Tibial nerve (tissue), 4 donors: ENCODE measurements at regions not wholly inside any gene's neighbourhood (a gene's known extent, or its start where the extent isn't known, plus 50 kb on each side); places are given as distances from the start of the nearest gene placed in this dataset.

Experiments used
- DNase-seq, 2 donors: peaks; one replicate each; pipeline ENCODE4 v3.0.0-alpha.2; 2019; ENCODE audit warnings: low spot score in 2 of 2
- H3K27ac ChIP-seq, 4 donors: fragments of 200-600 bp; sonication (generic) in 3 of 4; one replicate each; pipeline ENCODE4 v1.5.1; 2017 to 2019; ENCODE audit warnings: mild to moderate bottlenecking in 1 of 4
- H3K27me3 ChIP-seq, 2 donors: fragments of 200-600 bp; sonication (generic) in 1 of 2; one replicate each; pipeline versions ENCODE4 v1.5.1 to v1.6.0; 2017 to 2019
- H3K36me3 ChIP-seq, 3 donors: fragments of 200-600 bp; sonication (generic); one replicate each; pipeline ENCODE4 v1.5.1; 2018 to 2019
- H3K4me1 ChIP-seq, 4 donors: fragments of 200-600 bp; sonication (generic) in 3 of 4; one replicate each; pipeline ENCODE4 v1.5.1; 2017 to 2019
- H3K4me3 ChIP-seq, 4 donors: fragments of 200-600 bp; sonication (generic) in 3 of 4; one replicate each; pipeline ENCODE4 v1.5.1; 2017 to 2019; ENCODE audit warnings: mild to moderate bottlenecking in 1 of 4, moderate library complexity in 1 of 4
- H3K9me3 ChIP-seq, 4 donors: fragments of 200-600 bp; sonication (generic) in 3 of 4; one replicate each; pipeline ENCODE4 v1.5.1; 2017 to 2019
- CTCF ChIP-seq, 5 experiments: fragments of 200-600 bp in 3 of 5; fragments of 450-650 bp in 2 of 5; sonication (generic) in 3 of 5; IDR thresholded peaks; one replicate each; pipeline ENCODE4 v1.5.1; 2016 to 2019; ENCODE audit warnings: antibody characterized with exemption in 5 of 5, mild to moderate bottlenecking in 3 of 5, moderate library complexity in 2 of 5
- EP300 ChIP-seq, 2 donors: sonication (generic); formaldehyde crosslinking; IDR thresholded peaks; one replicate each; pipeline ENCODE4 v1.6.1; 2017; ENCODE audit warnings: antibody characterized with exemption in 2 of 2, mild to moderate bottlenecking in 1 of 2
- POLR2A ChIP-seq, 2 donors: fragments of 450-650 bp; IDR thresholded peaks; one replicate each; pipeline ENCODE4 v1.6.1; 2017; ENCODE audit warnings: antibody characterized with exemption in 2 of 2, mild to moderate bottlenecking in 2 of 2, moderate library complexity in 2 of 2
- WGBS, 2 donors: methylation state at CpG; one replicate each; pipeline ENCODE4 v1.1.5; 2018; 5-methylcytosine and 5-hydroxymethylcytosine counted together

GRCh38 chr2:126970583-126970982 lies 71.9 kb downstream of the TEX51 start:
- no peak overlapping the region for H3K4me3 ChIP-seq
- TF ChIP-seq EP300 (IDR thresholded peaks at IDR 0.05) (no peak), POLR2A (IDR thresholded peaks at IDR 0.05) (no peak), CTCF (IDR thresholded peaks at IDR 0.05) (no peak)
- H3K27ac ChIP-seq: no peak overlapping the region
- no peaks in the 10 kb centered on the region for H3K36me3 ChIP-seq
- no peak for DNase-seq
- H3K27me3 ChIP-seq: no peaks in the 10 kb centered on the region
- peaks cover 0 to 10% (median 3%) of the 10 kb centered on the region in 4 donors for H3K4me1 ChIP-seq
- 48 to 53% methylated on average over 3 of the region's 3 CpGs for whole genome bisulfite sequencing, 2 donors
- H3K9me3 ChIP-seq: no peaks in the 10 kb centered on the region

DNA sequence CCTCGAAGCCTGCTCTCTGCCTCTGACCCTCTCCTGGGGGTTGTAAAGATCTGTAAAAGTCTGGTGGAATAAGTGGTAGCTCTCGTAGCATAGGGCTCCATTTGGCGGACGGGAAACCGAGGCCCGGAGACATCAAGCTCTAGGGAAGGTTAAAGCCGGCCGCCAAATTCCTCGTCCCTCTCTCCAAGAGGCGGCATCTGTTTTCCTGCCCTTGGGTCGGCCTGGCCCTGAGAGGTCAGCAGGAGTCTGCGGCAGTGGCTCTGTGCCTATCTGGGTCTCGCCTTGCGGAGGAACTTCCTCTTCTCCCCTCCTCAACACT lies 72.4 kb downstream of the TEX51 start:
- no peaks in the 10 kb centered on the region for H3K36me3 ChIP-seq
- WGBS, 2 donors: 80 to 83% methylated on average over 14 of the region's 14 CpGs
- TF ChIP-seq EP300 (IDR thresholded peaks at IDR 0.05): no peak
- no peak for TF ChIP-seq CTCF (IDR thresholded peaks at IDR 0.05)
- no peak for TF ChIP-seq POLR2A (IDR thresholded peaks at IDR 0.05)
- no peak overlapping the region for H3K27ac ChIP-seq
- no peak for DNase-seq
- H3K27me3 ChIP-seq: no peaks in the 10 kb centered on the region
- peaks cover 0 to 10% (median 3%) of the 10 kb centered on the region in 4 donors for H3K4me1 ChIP-seq
- no peaks in the 10 kb centered on the region for H3K9me3 ChIP-seq
- H3K4me3 ChIP-seq: no peak overlapping the region

- Histone ChIP-seq H3K4me3 (peak overlapping the region; percentile 28 to 53 (median 36)), H3K27me3 (no peaks in the 10 kb centered on the region), H3K9me3 (no peaks in the 10 kb centered on the region), H3K36me3 (no peaks in the 10 kb centered on the region), H3K27ac (peak overlapping the region in 2 of 4 donors; percentile 72 to 74), H3K4me1 (peaks cover 0 to 10% (median 3%) of the 10 kb centered on the region in 4 donors)
- WGBS, 2 donors: 12% methylated on average over 31 to 37 of the region's 43 CpGs
- peak; percentile 85 to 98 (median 94) for TF ChIP-seq CTCF (IDR thresholded peaks at IDR 0.05)
- no peak for TF ChIP-seq POLR2A (IDR thresholded peaks at IDR 0.05)
- no peak for TF ChIP-seq EP300 (IDR thresholded peaks at IDR 0.05)
- peak; percentile 40 to 48 for DNase-seq
These were observed 73.0 kb downstream of the TEX51 start for GRCh38 chr2:126971481-126972278.

DNA sequence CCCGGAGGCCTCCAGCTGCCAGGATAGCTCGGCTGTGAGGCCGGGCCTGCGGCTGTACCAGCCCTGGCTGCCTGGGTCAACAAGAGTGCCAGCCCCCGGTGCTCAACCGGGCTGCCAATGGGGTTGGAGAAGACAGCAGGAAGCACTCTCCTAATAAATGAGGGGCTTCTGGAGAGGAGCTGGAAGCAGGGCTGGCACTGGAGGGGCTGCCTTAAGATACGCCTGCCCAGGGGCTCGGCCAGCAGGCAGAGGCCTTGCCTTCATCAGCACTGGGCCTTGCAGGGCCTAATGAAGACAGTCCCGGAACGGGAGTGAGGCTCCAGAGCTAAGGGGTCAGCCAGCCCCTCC lies 73.6 kb downstream of the TEX51 start:
- Histone ChIP-seq H3K4me3 (peak overlapping the region; percentile 28 to 53 (median 36)), H3K4me1 (peaks cover 0 to 10% (median 3%) of the 10 kb centered on the region in 4 donors), H3K9me3 (no peaks in the 10 kb centered on the region), H3K27ac (peak overlapping the region in 2 of 4 donors; percentile 72 to 74), H3K36me3 (no peaks in the 10 kb centered on the region), H3K27me3 (no peaks in the 10 kb centered on the region)
- 10 to 18% methylated on average over 7 to 10 of the region's 10 CpGs for WGBS, 2 donors
- no peak for DNase-seq
- TF ChIP-seq POLR2A (IDR thresholded peaks at IDR 0.05) (no peak), CTCF (IDR thresholded peaks at IDR 0.05) (peak in 2 of 5 experiments; percentile 6 to 7)

- Histone ChIP-seq H3K4me3 (no peak overlapping the region), H3K27ac (no peak overlapping the region), H3K4me1 (peaks cover 0 to 10% (median 3%) of the 10 kb centered on the region in 4 donors), H3K36me3 (no peaks in the 10 kb centered on the region), H3K9me3 (no peaks in the 10 kb centered on the region), H3K27me3 (no peaks in the 10 kb centered on the region)
- WGBS, 2 donors: 100% methylated on average over 1 to 2 of the region's 2 CpGs
- DNase-seq: no peak
- TF ChIP-seq EP300 (IDR thresholded peaks at IDR 0.05) (no peak), POLR2A (IDR thresholded peaks at IDR 0.05) (no peak), CTCF (IDR thresholded peaks at IDR 0.05) (no peak)
These were observed 75.1 kb downstream of the TEX51 start for GRCh38 chr2:126973745-126974144.
